Erythroblast (primary cell): ENCODE measurements at regions not wholly inside any gene's neighbourhood (a gene's known extent, or its start where the extent isn't known, plus 50 kb on each side); places are given as distances from the start of the nearest gene placed in this dataset.

Source experiments
- GATA1 ChIP-seq: IDR thresholded peaks from 2 replicates; pipeline ENCODE4 v1.6.1; 2011; ENCODE audit warnings: low read depth, mild to moderate bottlenecking, control low read depth, low read length, moderate library complexity
- POLR2A ChIP-seq: IDR thresholded peaks from 2 replicates; pipeline ENCODE4 v1.6.1; 2011; ENCODE audit warnings: mild to moderate bottlenecking, low read length

DNA sequence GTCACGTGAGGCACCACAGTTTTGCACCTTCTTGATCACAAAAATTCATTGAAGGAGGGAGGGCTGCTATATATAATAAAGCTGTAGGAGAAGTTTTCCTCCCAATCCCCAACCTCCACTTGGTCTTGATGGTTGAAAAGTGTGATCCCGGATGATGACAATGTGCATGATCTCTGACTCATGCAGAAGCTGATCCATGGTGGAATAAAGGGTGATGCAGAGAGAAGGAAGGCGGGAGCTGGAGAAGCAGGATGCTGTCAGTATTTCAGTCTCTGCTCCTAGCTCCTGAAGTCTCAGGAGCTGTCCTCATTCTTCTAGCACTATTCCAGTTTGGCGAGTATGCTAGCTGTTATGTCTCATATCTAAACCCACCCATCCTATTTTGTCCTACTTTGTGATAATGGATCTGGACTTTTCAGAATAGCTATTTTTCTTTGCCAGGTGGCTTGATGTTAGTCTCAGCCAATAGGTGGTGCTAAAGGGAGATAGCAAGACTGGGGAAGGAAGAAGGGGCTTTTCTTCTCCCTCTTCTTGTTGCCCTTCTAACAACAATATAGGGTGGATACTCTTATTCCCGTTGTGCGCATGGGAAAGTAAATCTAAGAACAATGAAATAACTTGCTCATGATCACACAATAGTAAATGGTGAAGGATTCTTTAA, 65.6 kb upstream of the HTR2A start:
- TF ChIP-seq POLR2A: no peak
- TF ChIP-seq GATA1: no peak
